Stimulated activated CD4-positive, alpha-beta T cell treated with anti-CD3 and anti-CD28 coated beads, TNF-alpha, amount 100 ng/mL, for 48 hours (primary cell): ENCODE measurements at regions not wholly inside any gene's neighbourhood (a gene's known extent, or its start where the extent isn't known, plus 50 kb on each side); places are given as distances from the start of the nearest gene placed in this dataset.
"Not testable (repeated sequence)": the region's sequence is repeated elsewhere in the genome, so short reads cannot be mapped to it uniquely, and the experiment has no call there.

Source experiments
- DNase-seq, 3 donors: peaks; one replicate each; pipeline ENCODE4 v3.0.0-alpha.2; 2020; ENCODE audit warnings: low read depth in 3 of 3

DNA sequence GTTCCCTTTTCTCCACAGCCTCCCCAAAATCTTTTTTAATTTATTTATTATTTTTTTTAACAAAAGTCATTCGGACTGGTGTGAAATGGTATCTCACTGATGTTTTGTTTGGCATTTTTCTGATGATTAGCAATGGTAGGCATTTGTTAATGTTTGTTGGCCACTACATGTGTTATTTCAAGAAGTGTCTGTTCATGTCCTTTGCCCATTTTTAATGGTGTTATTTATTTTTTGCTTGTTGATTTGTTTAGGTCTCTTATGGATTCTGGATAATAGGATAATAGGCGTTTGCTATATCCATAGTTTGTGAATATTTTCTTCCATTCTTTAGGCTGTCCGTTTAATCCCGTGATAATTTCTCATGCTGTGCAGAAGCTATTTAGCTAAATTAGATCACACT is 596.5 kb upstream of the DEFB115 start:
- DNase-seq: not testable (repeated sequence)

DNA sequence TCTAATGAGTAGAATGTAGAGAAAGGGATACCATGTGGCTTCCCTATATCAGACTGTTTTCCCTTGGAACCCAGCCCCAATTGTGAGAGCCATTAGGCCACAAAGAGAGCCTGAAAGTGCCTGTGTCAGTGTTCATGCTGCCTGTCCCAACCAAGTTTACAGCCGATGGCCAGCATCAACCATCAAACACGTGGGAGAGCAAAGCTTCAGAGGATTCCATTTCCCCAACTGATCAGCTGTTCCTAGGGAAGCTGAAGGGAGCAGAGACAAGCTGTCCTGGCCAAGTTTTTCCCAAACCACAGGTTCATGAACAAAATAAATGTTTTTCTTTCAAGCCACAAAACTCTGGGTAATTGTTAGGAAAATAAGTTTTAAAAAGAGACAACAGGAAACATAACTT is 589.0 kb upstream of the DEFB115 start:
- not testable (repeated sequence) for DNase-seq

DNA sequence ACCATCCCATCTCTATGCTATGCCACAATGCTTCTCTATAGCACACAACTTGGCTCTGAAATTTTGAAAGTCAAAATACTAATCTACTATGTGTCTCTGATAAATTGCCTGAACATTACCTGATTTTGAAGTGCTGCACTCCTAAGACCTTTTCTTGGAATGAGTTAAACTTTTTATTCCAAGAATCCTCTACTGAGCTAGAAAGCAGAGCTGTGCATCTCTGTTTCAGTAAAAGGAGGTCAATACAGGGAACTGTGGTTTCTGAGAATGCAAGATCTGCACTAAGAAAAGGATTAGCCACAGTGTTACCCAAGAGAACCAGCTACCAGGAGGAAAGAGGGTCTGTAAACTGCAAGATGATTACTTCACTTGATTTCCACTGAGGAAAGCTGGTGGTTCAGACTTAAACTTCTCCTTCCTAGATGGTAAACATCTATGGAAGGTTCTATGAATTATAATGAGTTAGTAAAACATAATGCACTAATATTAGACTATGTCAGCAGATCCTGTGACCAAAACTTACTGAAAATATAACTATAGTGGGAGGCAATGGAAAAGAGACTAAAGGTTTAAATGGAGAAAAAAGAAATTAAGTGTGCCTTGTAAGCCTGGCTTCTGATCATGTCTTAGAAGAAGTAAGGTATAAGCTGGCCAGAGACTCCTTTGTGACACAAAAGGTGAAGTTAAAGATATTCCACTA is 588.0 kb upstream of the DEFB115 start:
- DNase-seq: not testable (repeated sequence)

DNA sequence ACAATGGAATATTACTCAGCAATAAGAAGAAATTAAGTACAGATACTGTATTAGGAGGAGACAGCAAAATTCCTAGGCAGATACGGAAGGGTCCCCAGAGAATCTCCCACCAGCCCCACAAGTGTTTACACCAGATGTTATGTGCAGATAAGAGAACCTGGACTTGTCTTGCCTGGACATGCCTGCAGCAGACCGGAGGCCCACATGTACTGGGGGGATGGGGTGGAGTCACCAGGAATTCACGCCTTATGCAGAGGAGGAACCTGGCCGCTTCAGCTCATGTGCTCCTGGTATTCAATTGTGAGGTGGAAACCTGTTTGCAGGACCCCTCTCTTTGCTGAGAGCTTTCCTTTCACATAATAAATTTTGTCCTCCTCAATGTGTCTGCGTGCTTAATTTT is 586.3 kb upstream of the DEFB115 start:
- not testable (repeated sequence) for DNase-seq

DNA sequence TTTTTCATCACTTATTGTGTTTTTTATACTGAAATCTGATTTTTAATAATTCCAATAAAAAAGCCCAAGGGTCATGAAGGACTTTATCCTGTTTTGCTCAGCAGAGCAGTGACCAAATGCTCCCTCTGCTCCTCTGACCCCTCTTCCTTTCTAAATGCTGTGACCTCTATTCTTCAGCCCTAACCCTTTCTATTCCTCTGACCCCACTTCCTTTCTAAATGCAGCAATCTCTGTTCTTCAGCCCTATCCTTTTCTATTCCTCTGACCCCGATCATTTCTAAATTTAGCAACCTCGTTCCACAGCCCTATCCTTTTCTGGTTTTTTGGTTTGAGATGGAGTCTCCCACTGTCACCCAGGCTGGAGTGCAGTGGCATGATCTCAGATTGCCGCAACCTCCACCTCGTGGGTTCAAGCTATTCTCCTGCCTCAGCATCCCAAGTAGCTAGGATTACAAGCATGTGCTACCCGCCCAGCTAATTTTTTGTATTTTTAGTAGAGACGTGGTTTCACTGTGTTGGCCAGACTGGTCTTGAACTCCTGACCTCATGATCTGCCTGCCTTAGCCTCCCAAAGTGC is 581.4 kb upstream of the DEFB115 start:
- DNase-seq: not testable (repeated sequence)

DNA sequence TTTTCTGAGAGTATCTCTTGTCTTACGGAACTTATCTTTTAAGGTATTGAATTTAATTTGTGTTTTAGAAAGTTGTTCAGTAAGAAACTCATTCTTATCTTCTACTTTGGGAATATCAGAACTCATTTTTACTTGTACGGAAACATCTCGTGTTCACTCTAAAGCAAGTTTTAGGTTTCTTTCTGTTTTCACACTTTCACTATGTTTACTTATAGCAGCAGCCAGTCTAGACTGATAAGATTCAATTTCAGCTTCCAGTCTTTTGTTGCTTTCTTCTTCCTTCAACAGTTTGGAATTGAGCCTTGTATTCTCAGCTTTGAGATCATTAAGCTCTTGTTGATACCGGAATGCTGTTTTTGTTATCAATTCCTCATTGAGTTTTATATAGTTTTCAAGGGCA is 575.2 kb upstream of the DEFB115 start:
- DNase-seq: not testable (repeated sequence)

DNA sequence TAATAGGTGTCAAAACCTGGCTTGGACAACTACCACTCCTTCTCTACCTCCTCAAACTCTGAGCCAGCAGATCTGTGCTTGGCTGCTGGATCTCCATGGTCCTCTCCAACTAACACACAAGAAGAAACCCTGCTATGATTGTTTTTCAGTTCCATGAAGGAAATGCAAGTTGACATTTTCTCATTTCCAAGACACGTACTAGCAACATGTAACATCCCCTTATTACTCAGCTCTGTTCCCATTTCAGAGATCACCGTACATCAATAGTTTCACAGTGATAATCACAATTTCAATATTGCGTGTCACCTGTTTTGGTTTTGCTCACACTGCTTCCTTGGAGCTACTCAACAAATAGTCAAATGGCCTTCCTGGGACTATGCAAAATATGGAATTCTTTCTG is 544.6 kb upstream of the DEFB115 start:
- DNase-seq: not testable (repeated sequence)

DNA sequence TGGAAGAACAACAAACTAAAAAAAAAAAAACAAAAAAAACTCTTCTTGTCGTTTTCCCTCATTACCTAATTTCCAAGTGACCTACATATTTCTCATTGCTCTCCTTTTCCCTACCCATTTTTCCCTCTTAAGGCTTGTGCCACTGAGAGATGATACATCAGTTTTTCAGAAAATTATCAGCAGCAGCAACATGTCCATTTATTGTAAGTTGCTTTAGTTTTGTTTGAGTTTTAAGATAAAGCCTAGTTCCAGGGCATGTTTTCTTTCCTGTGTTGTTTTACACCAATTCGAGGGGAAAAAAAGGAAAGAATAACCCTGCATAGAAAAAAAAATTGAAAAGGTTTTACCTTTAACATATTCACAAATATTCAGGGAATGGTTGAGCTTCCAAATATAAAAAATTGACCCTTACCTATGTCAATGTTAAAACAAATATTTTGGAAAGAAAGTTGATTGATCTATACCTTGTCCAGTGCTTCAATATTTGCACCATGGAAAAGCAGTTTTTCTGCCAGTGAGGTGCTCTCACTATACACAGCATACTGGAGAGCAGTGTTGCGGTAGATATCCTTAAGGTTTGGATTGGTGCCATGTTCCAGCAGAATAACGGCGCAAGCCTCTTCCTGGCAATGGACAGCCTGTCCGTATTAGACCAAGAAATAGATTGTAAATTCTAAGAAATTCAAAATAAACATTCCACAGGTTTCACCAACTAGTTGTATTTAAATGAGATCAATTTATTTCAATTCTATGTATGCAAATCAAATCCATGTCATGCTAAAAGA is 537.9 kb upstream of the DEFB115 start:
- not testable (repeated sequence) for DNase-seq

DNA sequence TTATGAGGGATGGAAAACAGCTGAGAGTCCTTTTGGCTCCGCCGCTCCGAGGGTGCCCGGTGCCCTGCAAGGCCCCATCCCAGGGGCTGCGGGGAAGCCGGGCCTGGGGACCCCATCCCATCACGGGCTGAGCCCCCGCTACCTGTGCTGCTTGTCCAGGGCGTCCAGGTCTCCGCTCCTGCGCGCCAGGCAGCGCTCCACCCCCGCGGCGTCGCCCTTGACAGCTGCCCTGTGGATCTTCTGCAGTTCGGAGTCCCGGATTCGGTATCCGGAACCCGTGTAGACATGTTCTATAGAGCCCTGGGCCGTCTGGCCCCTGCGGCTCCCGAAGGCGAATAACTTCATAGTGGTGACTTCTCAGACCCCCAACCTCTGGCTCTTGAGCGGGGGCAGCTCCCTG is 534.0 kb upstream of the DEFB115 start:
- DNase-seq: not testable (repeated sequence)

DNA sequence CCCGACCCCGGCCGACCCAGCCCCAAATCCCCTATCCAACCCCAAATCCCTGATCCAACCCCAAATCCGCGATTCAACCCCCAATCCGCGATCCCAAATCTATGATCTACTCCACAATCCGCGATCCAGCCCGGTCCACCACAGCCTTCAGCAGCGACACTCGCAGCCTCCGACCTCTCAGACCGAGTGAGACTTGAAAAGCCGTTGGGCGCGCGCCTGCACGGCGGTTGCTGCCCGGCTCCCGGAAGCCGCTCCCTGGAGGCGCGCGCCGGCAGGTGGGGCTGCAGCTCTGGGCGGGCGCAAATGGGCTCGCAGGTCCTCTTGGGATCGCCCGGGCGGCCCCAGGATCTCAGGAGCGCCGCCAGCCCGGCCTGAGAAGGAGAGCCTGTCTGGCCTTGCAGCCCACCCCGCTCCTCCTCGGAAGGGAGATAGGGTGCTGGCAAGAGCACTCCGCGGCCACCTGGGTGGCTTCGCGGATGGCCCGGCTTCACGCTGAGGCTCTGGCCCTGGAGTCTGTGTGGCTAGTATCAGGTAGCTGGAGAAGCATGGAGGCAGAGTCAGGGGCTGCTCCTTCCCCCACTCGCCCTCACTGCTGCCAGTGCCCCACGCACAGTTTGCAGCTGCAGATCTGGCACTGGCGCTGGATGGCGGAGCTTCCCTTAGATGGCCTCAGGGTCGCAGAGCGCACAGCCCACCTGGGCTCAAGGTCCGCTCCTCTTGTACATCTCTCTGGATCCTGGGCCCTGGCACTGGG is 533.4 kb upstream of the DEFB115 start:
- not testable (repeated sequence) for DNase-seq

DNA sequence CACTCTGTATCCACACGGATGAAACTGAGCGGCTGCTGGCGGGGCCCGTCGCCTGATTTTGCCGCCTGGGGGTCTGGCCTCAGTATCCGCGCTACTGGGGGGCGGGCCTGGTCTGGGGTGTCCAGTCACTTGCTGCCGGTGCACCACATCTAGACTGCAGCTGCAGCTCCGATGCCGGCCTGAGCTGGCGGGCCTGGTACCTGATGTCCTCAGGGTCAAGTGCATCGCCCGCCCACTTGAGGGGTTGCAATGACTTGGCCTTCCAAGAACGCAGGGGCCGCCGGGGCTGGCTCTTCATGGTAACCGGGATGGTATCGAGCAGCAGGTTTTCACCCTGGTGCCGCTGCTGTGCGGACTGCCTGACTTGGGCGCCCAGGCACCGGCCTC is 532.8 kb upstream of the DEFB115 start:
- not testable (repeated sequence) for DNase-seq

DNA sequence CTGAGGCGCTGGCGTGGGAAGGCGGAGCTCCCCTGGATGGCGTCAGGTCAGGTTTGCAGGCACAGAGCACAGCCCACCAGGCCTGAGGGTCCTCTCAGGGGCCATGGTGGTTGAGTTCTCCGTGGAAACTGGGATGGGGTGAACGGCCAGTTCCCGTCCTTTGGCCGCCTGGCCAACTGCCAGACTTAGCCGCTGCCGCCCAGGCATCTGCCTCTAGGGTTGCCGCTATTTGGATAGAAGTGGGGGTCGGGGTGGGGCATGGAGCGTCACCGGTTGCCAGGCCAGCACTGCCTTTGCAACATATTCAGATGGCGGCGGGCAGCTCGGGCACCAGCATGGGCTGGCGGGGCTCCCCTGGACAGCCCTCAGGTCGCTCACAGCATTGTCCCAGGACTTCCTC is 532.3 kb upstream of the DEFB115 start:
- not testable (repeated sequence) for DNase-seq

DNA sequence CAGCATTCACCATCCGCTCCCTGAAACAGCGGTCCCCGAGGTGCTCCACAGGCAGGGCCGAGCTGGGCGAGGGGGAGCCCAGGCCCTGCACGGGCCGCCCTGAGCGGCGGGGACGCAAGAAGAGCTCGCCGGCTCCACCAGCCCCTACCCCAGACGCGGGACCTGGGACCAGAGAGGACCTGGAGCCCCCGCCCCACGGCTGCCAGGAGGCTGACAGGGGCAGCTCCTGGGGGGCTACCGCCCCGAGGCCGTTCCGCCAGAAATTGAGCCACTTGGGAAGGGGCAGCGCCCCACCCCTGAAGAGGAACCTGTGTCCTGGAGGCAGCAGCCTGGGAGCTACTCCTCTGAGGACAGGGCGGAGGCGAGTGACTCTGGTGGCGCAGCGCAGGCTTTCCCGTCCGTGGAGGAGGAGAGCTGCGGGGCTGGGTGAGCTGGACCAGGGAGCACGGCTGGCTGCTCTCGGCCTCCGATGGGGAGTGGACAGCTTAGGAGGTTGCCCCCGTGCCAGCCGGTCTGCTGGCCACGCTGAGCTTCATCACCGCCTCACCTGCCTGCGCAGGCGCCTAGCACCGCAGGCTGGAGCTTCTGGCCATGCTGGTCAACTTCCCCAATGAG is 529.1 kb upstream of the DEFB115 start:
- DNase-seq: not testable (repeated sequence)
